Smooth muscle cell (in vitro differentiated cells): ENCODE measurements at regions not wholly inside any gene's neighbourhood (a gene's known extent, or its start where the extent isn't known, plus 50 kb on each side); places are given as distances from the start of the nearest gene placed in this dataset.

Source experiments
- DNase-seq: peaks from one replicate; lab custom pipeline; 2025; ENCODE audit not compliant: unreplicated experiment; lab: John Stamatoyannopoulos, UW
- H2AFZ ChIP-seq: fragments of 200-600 bp; sonication (generic); 2 replicates; pipeline ENCODE4 v1.6.0; 2016; ENCODE audit warnings: antibody characterized with exemption, low read depth, mild to moderate bottlenecking
- H3F3A ChIP-seq: fragments of 200-600 bp; sonication (generic); 2 replicates; pipeline ENCODE4 v1.6.0; 2017; ENCODE audit warnings: antibody characterized with exemption, low read depth
- H3K27ac ChIP-seq: fragments of 200-600 bp; sonication (generic); 2 replicates; pipeline ENCODE4 v1.5.1; 2016; ENCODE audit warnings: low read depth, mild to moderate bottlenecking
- H3K27me3 ChIP-seq: fragments of 200-600 bp; sonication (generic); 2 replicates; pipeline ENCODE4 v1.6.1; 2016; ENCODE audit warnings: low read depth, mild to moderate bottlenecking
- H3K36me3 ChIP-seq: fragments of 200-600 bp; sonication (generic); 2 replicates; pipeline ENCODE4 v1.5.1; 2016; ENCODE audit warnings: low read depth
- H3K4me1 ChIP-seq: fragments of 200-600 bp; sonication (generic); 2 replicates; pipeline ENCODE4 v1.5.1; 2016; ENCODE audit warnings: low read depth
- H3K4me2 ChIP-seq: fragments of 200-600 bp; sonication (generic); 2 replicates; pipeline ENCODE4 v1.6.0; 2016; ENCODE audit warnings: mild to moderate bottlenecking
- H3K4me3 ChIP-seq: fragments of 200-600 bp; sonication (generic); 2 replicates; pipeline ENCODE4 v1.5.1; 2016; ENCODE audit warnings: mild to moderate bottlenecking
- H3K79me2 ChIP-seq: fragments of 200-600 bp; sonication (generic); 2 replicates; pipeline ENCODE4 v1.6.0; 2016; ENCODE audit warnings: low read depth, mild to moderate bottlenecking
- H3K9ac ChIP-seq: fragments of 200-600 bp; sonication (generic); 2 replicates; pipeline ENCODE4 v1.6.0; 2016; ENCODE audit warnings: low read depth
- H3K9me3 ChIP-seq: fragments of 200-600 bp; sonication (generic); replicated peaks from 2 replicates; pipeline ENCODE4 v1.5.1; 2016; ENCODE audit warnings: low read depth
- H4K20me1 ChIP-seq: fragments of 200-600 bp; sonication (generic); 2 replicates; pipeline ENCODE4 v1.6.0; 2016; ENCODE audit warnings: low read depth
- WGBS: methylation state at CpG from one replicate; pipeline ENCODE4 v1.1.7; 2016; ENCODE audit warnings: low lambda C conversion rate; 5-methylcytosine and 5-hydroxymethylcytosine counted together
- TF ChIP-seq, protein P1 (sequence below): fragments of 200-600 bp; sonication (generic); IDR thresholded peaks from 2 replicates; pipeline ENCODE4 v1.5.1; 2017; ENCODE audit warnings: borderline replicate concordance, mild to moderate bottlenecking, antibody characterized with exemption; ENCODE audit not compliant: insufficient read depth, poor library complexity, severe bottlenecking

DNA sequence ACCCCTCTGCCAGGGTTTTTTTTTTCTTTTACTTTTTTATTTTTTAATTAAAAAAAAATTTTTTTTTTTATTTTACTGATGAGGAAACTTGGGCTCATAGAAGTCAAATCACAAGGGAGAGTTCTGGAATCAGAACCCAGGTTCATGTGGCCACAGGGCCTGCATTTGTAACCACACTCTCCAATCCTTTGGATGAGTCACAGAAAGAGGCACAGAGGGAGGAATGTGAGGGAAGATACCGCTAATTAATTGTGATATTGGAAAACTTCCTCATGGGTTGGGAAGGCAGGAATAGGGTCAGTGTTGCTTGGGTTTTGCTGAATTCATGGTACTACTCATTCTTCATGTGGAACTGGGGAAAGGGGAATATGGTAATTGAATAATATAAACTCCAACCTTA is 132.9 kb upstream of the SLC6A11 start:
- WGBS, result 0% methylated on average over 1 of the region's 1 CpG
- Histone ChIP-seq H3K4me2 (no peak overlapping the region), H3K9ac (no peak overlapping the region), H3K27me3 (peaks cover 27% of the 10 kb centered on the region), H3K36me3 (no peaks in the 10 kb centered on the region), H3K27ac (no peak overlapping the region), H3K4me1 (no peaks in the 10 kb centered on the region), H3K9me3 (no peaks in the 10 kb centered on the region), H3F3A (no peaks in the 10 kb centered on the region), H2AFZ (no peak overlapping the region), H4K20me1 (no peaks in the 10 kb centered on the region), H3K79me2 (no peaks in the 10 kb centered on the region), H3K4me3 (no peak overlapping the region)
- TF ChIP-seq, protein P1, sequence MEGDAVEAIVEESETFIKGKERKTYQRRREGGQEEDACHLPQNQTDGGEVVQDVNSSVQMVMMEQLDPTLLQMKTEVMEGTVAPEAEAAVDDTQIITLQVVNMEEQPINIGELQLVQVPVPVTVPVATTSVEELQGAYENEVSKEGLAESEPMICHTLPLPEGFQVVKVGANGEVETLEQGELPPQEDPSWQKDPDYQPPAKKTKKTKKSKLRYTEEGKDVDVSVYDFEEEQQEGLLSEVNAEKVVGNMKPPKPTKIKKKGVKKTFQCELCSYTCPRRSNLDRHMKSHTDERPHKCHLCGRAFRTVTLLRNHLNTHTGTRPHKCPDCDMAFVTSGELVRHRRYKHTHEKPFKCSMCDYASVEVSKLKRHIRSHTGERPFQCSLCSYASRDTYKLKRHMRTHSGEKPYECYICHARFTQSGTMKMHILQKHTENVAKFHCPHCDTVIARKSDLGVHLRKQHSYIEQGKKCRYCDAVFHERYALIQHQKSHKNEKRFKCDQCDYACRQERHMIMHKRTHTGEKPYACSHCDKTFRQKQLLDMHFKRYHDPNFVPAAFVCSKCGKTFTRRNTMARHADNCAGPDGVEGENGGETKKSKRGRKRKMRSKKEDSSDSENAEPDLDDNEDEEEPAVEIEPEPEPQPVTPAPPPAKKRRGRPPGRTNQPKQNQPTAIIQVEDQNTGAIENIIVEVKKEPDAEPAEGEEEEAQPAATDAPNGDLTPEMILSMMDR, result no peak
- DNase-seq, result no peak

DNA sequence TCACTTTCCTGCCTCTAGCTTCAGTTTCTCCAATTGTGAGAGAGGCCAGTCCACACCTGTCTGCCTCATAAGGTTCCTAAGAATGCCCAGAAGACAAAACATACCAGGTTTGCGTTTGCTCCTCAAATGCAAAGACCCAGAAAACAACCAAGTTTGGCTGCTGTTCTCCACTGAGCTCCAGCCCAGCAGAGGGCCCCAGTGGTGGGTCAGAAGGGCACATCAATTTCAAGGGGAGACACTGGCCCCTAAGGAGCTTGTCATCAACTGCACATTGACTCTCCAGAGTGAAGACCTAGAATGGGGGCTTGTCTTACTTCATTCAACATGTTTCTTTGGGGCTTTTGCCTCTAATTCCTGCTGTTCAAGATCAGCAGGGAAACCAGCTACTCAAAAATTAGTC is 127.9 kb upstream of the SLC6A11 start:
- Histone ChIP-seq H3K27ac (no peak overlapping the region), H3K36me3 (no peaks in the 10 kb centered on the region), H3F3A (no peaks in the 10 kb centered on the region), H3K9ac (no peak overlapping the region), H3K4me3 (no peak overlapping the region), H2AFZ (no peak overlapping the region), H3K4me1 (no peaks in the 10 kb centered on the region), H3K79me2 (no peaks in the 10 kb centered on the region), H3K4me2 (no peak overlapping the region), H3K27me3 (peaks cover 16% of the 10 kb centered on the region), H3K9me3 (no peaks in the 10 kb centered on the region), H4K20me1 (no peaks in the 10 kb centered on the region)
- no peak for DNase-seq
- TF ChIP-seq, protein P1, result no peak
- 61% methylated on average over 1 of the region's 1 CpG for WGBS

DNA sequence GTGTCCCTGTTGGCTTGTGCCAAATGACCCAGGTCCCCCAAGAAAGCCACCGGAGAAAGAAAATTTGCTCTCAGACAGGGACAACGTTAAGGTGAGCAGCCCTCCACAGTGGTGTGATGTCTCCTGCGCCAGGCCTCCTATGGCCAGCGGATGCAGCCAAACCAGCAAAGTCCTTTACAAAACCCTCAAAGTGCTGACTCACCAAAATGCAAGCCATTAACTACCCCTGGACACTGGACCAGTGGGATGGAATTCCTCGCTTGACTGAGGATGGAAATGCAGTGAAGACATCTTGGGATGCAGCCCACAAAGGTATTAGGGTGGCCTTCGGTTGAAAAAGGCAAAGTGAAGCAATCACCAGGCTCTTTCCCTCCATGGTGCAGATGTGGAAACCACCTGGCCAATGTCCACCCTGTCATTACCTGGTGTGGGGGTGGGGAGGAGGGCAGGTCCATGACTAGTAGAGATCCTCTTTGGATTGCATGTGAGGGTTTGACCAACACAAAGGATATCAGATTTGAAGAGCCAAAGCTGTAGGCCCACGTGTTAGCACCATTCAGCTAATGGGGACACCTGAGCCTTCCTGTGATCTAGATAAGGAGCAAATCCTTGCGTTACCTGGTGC is 127.4 kb upstream of the SLC6A11 start:
- 85% methylated on average over 8 of the region's 8 CpGs for WGBS
- Histone ChIP-seq H3K27me3 (peaks cover 16% of the 10 kb centered on the region), H3K4me1 (no peaks in the 10 kb centered on the region), H3K4me3 (no peak overlapping the region), H3K36me3 (no peaks in the 10 kb centered on the region), H4K20me1 (no peaks in the 10 kb centered on the region), H3K9me3 (no peaks in the 10 kb centered on the region), H3K79me2 (no peaks in the 10 kb centered on the region), H3K27ac (no peak overlapping the region), H3K4me2 (no peak overlapping the region), H3K9ac (no peak overlapping the region), H3F3A (no peaks in the 10 kb centered on the region), H2AFZ (no peak overlapping the region)
- no peak for DNase-seq
- TF ChIP-seq, protein P1, result no peak

DNA sequence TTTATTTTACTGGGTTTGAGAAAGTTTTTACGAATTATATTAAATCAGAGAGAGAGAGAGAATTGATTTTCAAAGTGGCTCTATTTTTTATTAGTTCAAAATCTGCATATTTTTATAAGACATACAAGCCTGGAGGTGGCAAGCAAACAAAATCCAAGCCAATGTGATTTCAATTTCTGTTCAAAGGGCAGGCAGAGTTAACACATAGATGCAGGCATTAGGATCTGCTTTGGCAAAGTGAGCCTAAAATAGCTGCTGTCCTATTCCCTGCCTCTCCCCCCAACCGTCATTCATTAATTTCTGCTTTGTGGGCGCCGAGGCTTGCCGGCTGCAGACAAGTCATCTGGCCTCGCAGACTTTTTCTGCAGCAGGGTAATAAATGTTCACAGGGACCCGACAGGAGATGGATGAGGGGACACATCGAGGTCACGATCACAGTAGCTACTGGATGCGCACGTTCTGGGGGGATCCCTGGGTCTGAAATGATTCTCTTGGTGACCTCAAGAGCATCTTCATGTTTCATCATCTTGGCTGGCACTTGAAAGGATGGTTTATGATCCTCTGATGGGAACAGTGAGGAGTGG is 123.9 kb upstream of the SLC6A11 start:
- WGBS, result 84% methylated on average over 11 of the region's 11 CpGs
- no peaks in the 10 kb centered on the region for H3K9me3 ChIP-seq
- no peaks in the 10 kb centered on the region for H3K79me2 ChIP-seq

More for the DNA sequence above, 123.9 kb upstream of the SLC6A11 start:
- Histone ChIP-seq H3K4me1 (no peaks in the 10 kb centered on the region), H3K36me3 (no peaks in the 10 kb centered on the region), H3K27ac (no peak overlapping the region), H3K4me3 (no peak overlapping the region), H4K20me1 (no peaks in the 10 kb centered on the region), H3K27me3 (peaks cover 9% of the 10 kb centered on the region), H3K4me2 (no peak overlapping the region), H2AFZ (no peak overlapping the region), H3K9ac (no peak overlapping the region), H3F3A (no peaks in the 10 kb centered on the region)
- TF ChIP-seq, protein P1, result no peak
- no peak for DNase-seq
